MM.1S (cell line): ENCODE measurements at regions not wholly inside any gene's neighbourhood (a gene's known extent, or its start where the extent isn't known, plus 50 kb on each side); places are given as distances from the start of the nearest gene placed in this dataset.

Experiments used
- DNase-seq: peaks from one replicate; pipeline ENCODE4 v3.0.0-alpha.2; 2015
- H2AFZ ChIP-seq: fragments of 300-600 bp; sonication (generic); 2 replicates; pipeline ENCODE4 v1.6.0; 2016; ENCODE audit warnings: antibody characterized with exemption, low read length
- H3F3A ChIP-seq: fragments of 300-600 bp; sonication (generic); 2 replicates; pipeline ENCODE4 v1.6.1; 2016; ENCODE audit warnings: mild to moderate bottlenecking, antibody characterized with exemption, low read length, moderate library complexity, mixed read lengths; ENCODE audit not compliant: insufficient read depth
- H3K27ac ChIP-seq: fragments of 300-600 bp; sonication (generic); 2 replicates; pipeline ENCODE4 v1.5.1; 2016; ENCODE audit warnings: mild to moderate bottlenecking, low read length
- H3K27me3 ChIP-seq: fragments of 300-600 bp; sonication (generic); replicated peaks from 2 replicates; pipeline ENCODE4 v1.6.0; 2016; ENCODE audit warnings: low read length; ENCODE audit not compliant: insufficient read depth
- H3K36me3 ChIP-seq: fragments of 300-600 bp; sonication (generic); replicated peaks from 2 replicates; pipeline ENCODE4 v1.6.1; 2016; ENCODE audit warnings: mild to moderate bottlenecking, low read length, mixed read lengths; ENCODE audit not compliant: insufficient read depth
- H3K4me1 ChIP-seq: fragments of 300-600 bp; sonication (generic); 2 replicates; pipeline ENCODE4 v1.6.1; 2016; ENCODE audit warnings: low read length, mixed read lengths
- H3K4me2 ChIP-seq: fragments of 300-600 bp; sonication (generic); 2 replicates; pipeline ENCODE4 v1.6.0; 2016; ENCODE audit warnings: low read depth, low read length
- H3K4me3 ChIP-seq: fragments of 300-600 bp; sonication (generic); 2 replicates; pipeline ENCODE4 v1.5.1; 2016; ENCODE audit warnings: low read length, mixed read lengths
- H3K79me2 ChIP-seq: fragments of 300-600 bp; sonication (generic); 2 replicates; pipeline ENCODE4 v1.6.1; 2016; ENCODE audit warnings: mixed run types, low read length, mixed read lengths
- H3K9ac ChIP-seq: fragments of 300-600 bp; sonication (generic); 2 replicates; pipeline ENCODE4 v1.6.1; 2016; ENCODE audit warnings: low read length, mixed read lengths
- H3K9me2 ChIP-seq: fragments of 300-600 bp; sonication (generic); replicated peaks from 2 replicates; pipeline ENCODE4 v1.6.1; 2016; ENCODE audit warnings: mild to moderate bottlenecking, low read length, mixed read lengths; ENCODE audit not compliant: insufficient read depth
- H3K9me3 ChIP-seq: fragments of 300-600 bp; sonication (generic); replicated peaks from 2 replicates; pipeline ENCODE4 v1.6.1; 2016; ENCODE audit warnings: mild to moderate bottlenecking, low read length, mixed read lengths; ENCODE audit not compliant: insufficient read depth
- H4K20me1 ChIP-seq: fragments of 300-600 bp; sonication (generic); 2 replicates; pipeline ENCODE4 v1.6.1; 2016; ENCODE audit warnings: mild to moderate bottlenecking, low read length, moderate library complexity, mixed read lengths; ENCODE audit not compliant: insufficient read depth
- CTCF ChIP-seq: fragments of 300-600 bp; sonication (generic); IDR thresholded peaks from 2 replicates; pipeline ENCODE4 v1.5.1; 2016; ENCODE audit warnings: antibody characterized with exemption, low read length, mixed read lengths
- EZH2 ChIP-seq: fragments of 300-600 bp; sonication (generic); optimal IDR thresholded peaks from 2 replicates; pipeline ENCODE3; 2017; ENCODE audit warnings: low read depth, mild to moderate bottlenecking, antibody characterized with exemption, low read length, mixed read lengths
- EZH2phosphoT487 ChIP-seq: fragments of 300-600 bp; sonication (generic); IDR thresholded peaks from 2 replicates; pipeline ENCODE4 v1.6.1; 2018; ENCODE audit warnings: antibody characterized with exemption, low read length

- TF ChIP-seq EZH2 (no peak), EZH2phosphoT487 (no peak), CTCF (no peak)
- no peak overlapping the region for H3K9ac ChIP-seq
- no peak overlapping the region for H3K4me3 ChIP-seq
- no peak for DNase-seq
- no peaks in the 10 kb centered on the region for H3K9me3 ChIP-seq
- H4K20me1 ChIP-seq: no peaks in the 10 kb centered on the region
- H3K4me2 ChIP-seq: no peak overlapping the region
- no peaks in the 10 kb centered on the region for H3K36me3 ChIP-seq
- H3K79me2 ChIP-seq: no peaks in the 10 kb centered on the region
- no peak overlapping the region for H3K27ac ChIP-seq
- H3K9me2 ChIP-seq: no peaks in the 10 kb centered on the region
- H3K4me1 ChIP-seq: no peaks in the 10 kb centered on the region
- no peaks in the 10 kb centered on the region for H3K27me3 ChIP-seq
- no peak overlapping the region for H2AFZ ChIP-seq
- H3F3A ChIP-seq: no peaks in the 10 kb centered on the region
These were observed 104.0 kb downstream of the TANC2 start for GRCh38 chr17:63070031-63070430.

DNA sequence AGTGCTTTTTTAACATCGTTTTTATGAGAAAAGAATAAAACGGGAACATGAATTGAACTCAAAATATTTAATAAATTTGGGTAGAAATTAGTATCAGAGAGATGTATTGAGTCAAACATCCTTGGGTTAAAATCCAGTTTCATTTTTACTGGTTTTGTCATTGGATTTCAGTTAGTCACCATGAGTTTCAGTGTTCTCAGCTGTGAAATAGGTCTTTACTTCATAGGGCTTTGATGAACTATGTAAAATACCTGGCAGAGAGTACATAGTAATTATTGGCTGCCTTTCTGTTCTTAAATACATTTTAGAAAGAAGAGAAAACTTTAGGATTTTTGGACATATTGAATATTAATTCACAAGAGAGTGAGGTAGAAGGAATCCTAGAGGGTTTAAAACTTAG is 105.8 kb downstream of the TANC2 start:
- no peak overlapping the region for H3K4me2 ChIP-seq
- H3K9ac ChIP-seq: no peak overlapping the region

DNA sequence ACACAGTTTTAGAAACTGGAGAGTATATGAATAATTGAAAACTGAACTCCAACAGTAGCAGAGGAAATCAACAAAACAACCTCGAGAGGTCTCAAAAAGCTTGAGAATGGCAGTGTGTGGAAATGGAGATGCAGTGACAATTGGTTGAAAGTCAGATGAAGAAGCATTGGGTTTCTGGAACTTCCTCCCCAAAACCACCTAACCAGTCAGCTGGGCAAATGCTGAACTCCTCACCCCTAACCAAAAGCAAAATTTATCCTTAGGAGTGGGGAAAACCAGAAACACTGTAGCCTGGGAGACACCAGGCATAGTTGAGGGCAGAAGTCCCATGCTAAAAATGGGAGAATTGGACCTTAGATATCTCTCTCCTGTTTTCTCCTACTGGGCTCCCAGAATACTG is 109.9 kb downstream of the TANC2 start:
- Histone ChIP-seq H4K20me1 (no peaks in the 10 kb centered on the region), H3K4me2 (no peak overlapping the region), H3K36me3 (no peaks in the 10 kb centered on the region), H3K4me3 (no peak overlapping the region), H3K27ac (no peak overlapping the region), H3K4me1 (no peaks in the 10 kb centered on the region), H3K27me3 (no peaks in the 10 kb centered on the region), H3K79me2 (no peaks in the 10 kb centered on the region), H3K9me3 (no peaks in the 10 kb centered on the region), H3K9me2 (no peaks in the 10 kb centered on the region), H2AFZ (no peak overlapping the region), H3F3A (no peaks in the 10 kb centered on the region), H3K9ac (no peak overlapping the region)
- TF ChIP-seq EZH2phosphoT487 (no peak), CTCF (no peak), EZH2 (no peak)
- peak; percentile 27 for DNase-seq

More for the DNA sequence above, 105.8 kb downstream of the TANC2 start:
- TF ChIP-seq EZH2phosphoT487 (no peak), CTCF (no peak), EZH2 (no peak)
- no peaks in the 10 kb centered on the region for H3K9me2 ChIP-seq
- no peaks in the 10 kb centered on the region for H3K4me1 ChIP-seq
- H4K20me1 ChIP-seq: no peaks in the 10 kb centered on the region
- DNase-seq: no peak
- no peak overlapping the region for H3K4me3 ChIP-seq
- no peaks in the 10 kb centered on the region for H3K36me3 ChIP-seq
- H2AFZ ChIP-seq: no peak overlapping the region
- H3K79me2 ChIP-seq: no peaks in the 10 kb centered on the region
- no peak overlapping the region for H3K27ac ChIP-seq
- H3K27me3 ChIP-seq: no peaks in the 10 kb centered on the region
- no peaks in the 10 kb centered on the region for H3F3A ChIP-seq
- no peaks in the 10 kb centered on the region for H3K9me3 ChIP-seq
